DMS79 (cell line): ENCODE measurements at regions not wholly inside any gene's neighbourhood (a gene's known extent, or its start where the extent isn't known, plus 50 kb on each side); places are given as distances from the start of the nearest gene placed in this dataset.

Experiments used
- DNase-seq: peaks from one replicate; lab custom pipeline; 2025; lab: John Stamatoyannopoulos, UW

- DNase-seq, result no peak
These were observed 459.5 kb downstream of the DHX35 start for GRCh38 chr20:39421571-39422105.

GRCh38 chr20:39412091-39412490, 449.9 kb downstream of the DHX35 start:
- DNase-seq, result no peak

- DNase-seq, result no peak
These were observed 437.3 kb downstream of the DHX35 start for GRCh38 chr20:39399463-39399862.

- DNase-seq, result no peak
These were observed 436.5 kb downstream of the DHX35 start for GRCh38 chr20:39398656-39399055.

GRCh38 chr20:39397646-39398045, 435.5 kb downstream of the DHX35 start:
- DNase-seq, result no peak

DNA sequence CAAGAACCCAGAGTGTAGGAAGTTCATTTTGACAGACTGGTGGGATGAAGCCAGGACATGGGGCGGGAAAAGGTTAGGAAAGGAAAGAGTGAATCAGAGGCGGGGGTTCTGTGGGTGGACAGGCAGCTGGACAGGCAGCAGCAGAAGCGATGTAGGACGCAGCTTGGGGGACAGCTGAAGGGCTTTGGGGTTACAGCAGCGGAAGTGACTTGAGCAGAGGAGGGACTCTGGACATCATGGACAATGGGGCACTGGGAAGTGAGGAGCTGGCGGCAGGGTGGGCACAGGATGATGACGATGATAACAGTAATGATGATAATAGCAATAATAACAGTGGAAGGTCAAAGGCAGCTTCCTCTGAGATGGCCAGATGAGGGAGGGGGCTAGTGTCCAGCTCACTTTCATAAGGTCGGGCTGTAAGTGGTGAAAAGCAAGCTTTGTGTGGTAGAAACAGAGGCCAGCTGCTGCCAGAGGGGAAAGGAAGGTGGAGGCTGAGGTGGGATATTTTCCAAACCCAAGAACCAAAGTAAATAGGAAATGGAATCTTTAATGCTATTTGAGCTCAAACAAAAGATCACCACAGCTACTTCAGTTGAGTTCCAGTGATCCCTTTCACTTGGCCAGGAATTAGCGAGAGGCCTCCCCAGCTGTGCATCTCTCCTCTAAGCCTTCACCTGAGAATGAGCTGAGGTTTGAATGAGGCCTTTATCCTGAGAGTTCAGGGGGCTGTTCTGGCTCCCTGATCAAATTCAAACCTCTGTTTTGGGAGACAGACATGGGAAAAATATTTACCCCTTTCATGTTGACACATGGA, 433.5 kb downstream of the DHX35 start:
- DNase-seq, result no peak

DNA sequence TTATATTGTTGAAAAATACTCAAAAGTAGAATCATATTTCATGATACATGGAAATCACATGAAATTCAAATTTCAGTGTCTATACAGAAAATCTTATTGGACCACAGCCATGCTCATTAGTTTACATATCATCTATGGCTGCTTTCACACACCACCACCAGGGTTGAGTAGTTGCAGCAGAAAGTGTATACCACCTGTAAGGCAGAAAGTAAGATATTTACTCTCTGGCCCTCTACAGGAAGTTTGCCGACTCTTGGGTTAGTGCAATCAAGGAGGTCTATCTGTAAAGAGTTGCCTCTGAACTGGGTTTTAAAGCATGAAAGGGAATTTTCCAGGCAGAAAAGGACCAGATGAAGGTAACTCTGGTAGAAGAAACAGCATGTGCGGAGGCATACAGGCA, 432.3 kb downstream of the DHX35 start:
- no peak for DNase-seq

DNA sequence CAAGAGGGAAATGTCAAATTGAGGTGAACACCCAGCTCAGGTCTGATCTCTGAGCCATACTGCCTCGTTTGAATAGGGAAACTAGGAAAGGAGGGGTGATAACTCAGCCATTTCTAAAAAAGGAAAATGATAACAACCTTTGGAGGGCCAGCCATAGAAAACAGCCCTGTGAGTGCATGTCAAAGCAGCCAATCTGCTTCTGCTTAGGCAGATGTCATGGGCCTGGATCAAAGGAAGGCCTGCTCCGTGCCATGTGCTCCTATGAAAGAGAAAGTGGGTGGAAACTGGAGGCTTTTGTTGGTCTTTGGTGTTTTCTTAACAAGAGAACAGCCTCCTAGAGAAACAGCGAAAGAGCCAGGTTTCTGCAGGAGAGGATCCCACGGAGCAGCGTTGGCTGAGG, 428.0 kb downstream of the DHX35 start:
- no peak for DNase-seq

DNA sequence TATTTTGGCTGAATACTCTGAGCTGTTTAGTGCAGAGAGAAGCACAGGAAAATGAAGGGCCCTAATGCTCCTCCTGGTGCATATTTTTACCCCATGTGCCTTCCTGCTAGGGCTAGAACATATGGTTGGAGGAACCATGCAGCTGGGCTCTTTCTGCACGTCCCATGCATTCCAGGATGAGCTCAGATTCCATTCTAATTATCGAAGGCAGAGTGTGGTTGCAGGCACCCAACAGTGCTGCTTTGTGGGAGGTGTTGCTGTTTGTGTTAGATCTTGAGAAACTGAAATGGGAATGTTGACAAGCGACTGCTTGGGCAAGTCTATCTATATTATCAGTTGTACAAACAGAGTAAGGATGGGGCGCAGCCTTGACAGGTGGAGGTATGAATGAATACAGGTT, 419.5 kb downstream of the DHX35 start:
- DNase-seq, result no peak

GRCh38 chr20:39378776-39379175, 416.6 kb downstream of the DHX35 start:
- no peak for DNase-seq

DNA sequence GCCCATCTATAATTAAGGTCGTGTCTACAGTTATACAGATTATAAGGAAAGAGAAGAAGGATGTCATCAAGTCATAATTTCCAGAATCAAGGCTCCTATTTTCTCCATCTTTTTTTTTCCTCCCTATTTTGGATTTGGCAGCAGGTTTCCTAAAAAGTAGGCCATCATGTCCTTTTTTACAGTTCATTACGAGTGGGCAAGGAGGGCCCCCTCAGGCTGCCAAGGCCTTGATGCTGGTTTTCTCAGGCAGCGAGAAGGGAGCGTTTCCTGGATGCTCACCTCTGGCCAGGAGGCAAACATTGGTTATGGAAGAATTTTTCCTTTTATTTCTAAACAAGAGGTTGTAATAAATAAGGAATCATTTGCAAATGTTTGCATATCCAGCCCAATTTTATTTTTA, 414.6 kb downstream of the DHX35 start:
- DNase-seq, result no peak

DNA sequence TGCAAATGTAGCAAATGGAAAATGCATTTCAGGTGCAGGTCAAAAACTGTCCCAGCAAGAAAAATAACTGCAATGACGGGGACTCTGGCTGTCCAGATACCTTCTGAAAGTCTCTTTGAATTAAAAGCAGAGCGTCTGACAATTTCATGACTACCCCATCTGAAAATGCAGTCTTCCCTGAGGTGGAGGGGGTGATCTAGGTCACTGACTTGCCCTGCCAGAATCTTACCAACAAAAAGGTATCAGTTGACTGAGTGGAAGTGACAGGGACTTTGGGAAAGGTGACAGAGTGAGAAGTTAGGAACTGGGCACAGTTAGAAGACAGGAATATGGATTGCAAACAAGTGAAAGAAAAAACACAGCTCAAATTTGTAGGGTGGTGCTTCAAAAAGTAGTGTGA, 402.2 kb downstream of the DHX35 start:
- no peak for DNase-seq

GRCh38 chr20:39359981-39360620, 398.0 kb downstream of the DHX35 start:
- no peak for DNase-seq

GRCh38 chr20:39358052-39358451, 395.9 kb downstream of the DHX35 start:
- DNase-seq, result no peak

GRCh38 chr20:39356908-39357307, 394.8 kb downstream of the DHX35 start:
- no peak for DNase-seq

DNA sequence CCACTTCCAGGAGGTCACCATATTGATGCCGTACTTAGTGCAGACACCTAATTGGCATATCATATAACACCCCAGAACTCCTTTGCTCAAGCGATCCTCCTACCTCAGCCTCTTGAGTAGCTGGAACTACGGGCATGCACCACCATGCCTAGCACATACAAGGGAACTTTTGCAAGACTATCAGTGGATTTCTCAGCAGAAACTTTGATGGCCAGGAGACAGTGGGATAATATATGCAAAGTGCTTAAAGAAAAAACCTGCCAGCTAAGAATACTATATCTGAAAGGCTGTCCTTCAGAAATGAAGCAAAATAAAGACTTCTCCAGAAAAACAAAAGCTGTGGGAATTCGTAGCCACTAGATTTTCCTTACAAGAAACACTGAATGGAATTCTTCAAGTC, 387.1 kb downstream of the DHX35 start:
- no peak for DNase-seq

GRCh38 chr20:39347626-39348025, 385.5 kb downstream of the DHX35 start:
- no peak for DNase-seq

DNA sequence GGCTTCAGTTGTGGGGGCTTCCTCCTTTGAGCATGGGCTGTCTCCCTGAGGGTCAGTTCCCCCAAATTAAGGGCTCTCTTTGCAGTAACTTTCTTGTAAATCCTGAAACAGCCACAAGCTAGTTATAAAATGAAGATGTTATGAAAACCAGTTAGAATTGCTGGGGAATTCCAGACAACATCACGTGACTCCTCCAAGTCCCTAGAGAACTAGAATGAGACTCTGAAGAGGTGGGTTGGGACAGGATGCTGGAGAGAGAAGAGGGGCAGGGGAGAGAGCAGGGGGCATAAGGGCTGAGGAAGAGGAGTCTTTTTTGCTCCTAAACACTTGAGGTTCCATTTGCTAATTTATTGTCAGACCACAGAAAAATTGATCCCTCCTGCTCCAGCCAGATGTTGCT, 380.3 kb downstream of the DHX35 start:
- no peak for DNase-seq

DNA sequence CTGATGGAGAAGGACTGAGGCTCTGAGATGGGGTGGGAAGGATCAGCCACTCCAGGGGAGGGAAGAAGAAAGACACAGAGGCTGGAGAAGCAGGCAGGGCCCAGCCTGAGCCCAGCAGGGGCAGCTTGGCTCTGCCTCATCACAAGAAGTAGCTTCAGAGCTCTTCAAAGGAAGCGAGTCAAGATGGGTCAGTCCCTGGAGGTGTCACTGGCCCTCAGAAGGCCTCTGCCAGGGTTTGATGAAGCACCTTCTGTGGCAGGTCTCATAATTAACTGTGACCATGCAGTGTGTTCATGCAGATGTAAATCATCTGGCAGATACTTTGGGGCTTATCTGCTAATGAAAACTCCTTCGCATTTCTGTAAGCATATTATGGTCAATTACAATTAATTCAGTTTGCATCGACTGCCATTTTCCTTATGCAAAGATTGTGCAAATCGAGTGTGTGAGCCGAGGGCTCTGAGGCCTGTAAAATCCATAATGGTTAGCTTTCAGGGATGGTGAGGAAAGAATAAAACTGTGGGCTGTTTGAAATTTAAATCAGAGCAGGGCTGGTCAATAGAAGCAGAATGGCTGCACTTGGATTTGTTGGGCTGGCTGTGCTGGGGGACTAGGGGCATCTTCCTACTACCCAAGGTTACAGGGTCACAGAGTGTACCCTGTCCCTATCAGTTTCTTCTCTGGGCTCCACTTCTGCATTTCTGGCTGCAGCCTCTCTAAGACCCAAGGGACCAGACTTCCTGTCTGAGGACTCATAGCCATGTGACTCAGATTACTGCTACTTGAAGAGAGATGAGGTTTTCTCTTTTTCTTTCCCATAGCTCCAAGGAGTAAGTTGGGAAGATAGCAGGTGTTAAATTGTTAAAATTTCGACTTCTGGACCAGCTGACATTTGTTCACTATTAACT, 376.6 kb downstream of the DHX35 start:
- DNase-seq, result no peak

- DNase-seq, result no peak
These were observed 371.1 kb downstream of the DHX35 start for GRCh38 chr20:39333211-39333610.

DNA sequence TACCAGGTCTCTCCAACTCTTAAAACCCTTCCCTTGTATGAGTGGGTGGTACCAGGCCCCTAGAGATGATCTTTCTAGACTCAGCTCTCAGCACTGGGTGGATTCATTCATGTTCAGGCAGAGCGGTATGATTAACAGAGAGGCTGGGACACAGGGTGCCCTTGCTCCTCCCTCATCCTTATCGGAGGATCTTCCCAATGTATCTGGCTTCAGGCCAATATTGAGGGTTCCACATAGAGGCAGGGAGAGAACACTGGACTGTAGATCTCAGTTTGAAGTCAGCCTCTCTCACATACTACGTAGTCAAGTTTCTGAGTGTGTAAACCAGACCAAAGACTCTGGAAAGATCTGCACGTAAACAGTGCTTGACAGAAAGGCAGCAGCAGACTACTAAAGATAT, 366.2 kb downstream of the DHX35 start:
- no peak for DNase-seq

GRCh38 chr20:39326050-39326449, 363.9 kb downstream of the DHX35 start:
- no peak for DNase-seq
